ENCODE measurements at regions not wholly inside any gene's neighbourhood (a gene's known extent, or its start where the extent isn't known, plus 50 kb on each side); places are given as distances from the start of the nearest gene placed in this dataset.

GRCh38 chr12:77347017-77347416, 281.6 kb upstream of the E2F7 start:
- no peaks in the 10 kb centered on the region for H3K36me3 ChIP-seq (ENCODE audit: control insufficient read depth, insufficient read depth, low read length)
- POLR2A ChIA-PET (ENCODE audit: unreplicated experiment) = no interaction called here
- no TSS peak for BruUV-seq (replicated peaks)

More at GRCh38 chr12:77347017-77347416, 281.6 kb upstream of the E2F7 start:
- Histone ChIP-seq H2AK9ac (replicated peaks; ENCODE audit: low read depth, low read length, poor library complexity) (no peak overlapping the region), H3K4ac (ENCODE audit: low read depth, low read length) (no peak overlapping the region), H4K8ac (ENCODE audit: low read depth in 2 of 2, low read length in 2 of 2) (no peak overlapping the region), H2BK20ac (ENCODE audit: low read depth, low read length) (no peak overlapping the region), H2BK5ac (ENCODE audit: low read depth, low read length, poor library complexity, severe bottlenecking) (no peak overlapping the region), H3K27me3 (ENCODE audit: control insufficient read depth, insufficient read depth, low read length) (peaks cover 3% of the 10 kb centered on the region), H3K79me1 (ENCODE audit: low read depth in 1 of 2, low read length in 2 of 2) (no peaks in the 10 kb centered on the region), H2BK120ac (ENCODE audit: low read depth, low read length) (no peak overlapping the region), H3K9me1 (ENCODE audit: insufficient read depth, low read length) (no peaks in the 10 kb centered on the region), H4K5ac (ENCODE audit: low read depth, low read length) (no peak overlapping the region), H3K4me3 (ENCODE audit: insufficient read depth, low read depth, low read length) (no peak overlapping the region), H3K9ac (ENCODE audit: low read depth, low read length) (no peak overlapping the region), H3K4me2 (ENCODE audit: low read depth, low read length) (no peak overlapping the region), H4K91ac (ENCODE audit: insufficient read depth, low read depth, low read length) (no peak overlapping the region), H3K23ac (ENCODE audit: low read depth, low read length) (no peak overlapping the region), H3K18ac (ENCODE audit: low read depth, low read length) (no peak overlapping the region), H3K56ac (ENCODE audit: extremely low read depth, insufficient read depth, low read length) (no peak overlapping the region), H3K4me1 (ENCODE audit: control insufficient read depth, insufficient read depth, low read length) (no peaks in the 10 kb centered on the region), H2AK5ac (ENCODE audit: low read depth, low read length) (no peak overlapping the region), H2AFZ (replicated peaks; ENCODE audit: low read length, poor library complexity) (no peak overlapping the region), H2BK15ac (ENCODE audit: low read depth, low read length) (no peak overlapping the region), H3K27ac (ENCODE audit: insufficient read depth, low read length) (no peak overlapping the region), H4K20me1 (ENCODE audit: insufficient read depth, low read length) (no peaks in the 10 kb centered on the region), H3K9me3 (ENCODE audit: control insufficient read depth, insufficient read depth, low read length) (no peaks in the 10 kb centered on the region), H3K14ac (replicated peaks; ENCODE audit: low read depth, low read length) (no peak overlapping the region)
- CTCF ChIA-PET = interaction anchor here (0.5 kb wide), 1 partner anchor 338 kb away, joined by 4 read pairs; no protein-coding TSS in a partner anchor
- TF ChIP-seq CEBPB (IDR thresholded peaks at IDR 0.05; ENCODE audit: low read depth, low read length) (no peak), RFX5 (IDR thresholded peaks at IDR 0.05; ENCODE audit: low read depth, low read length) (no peak)
- dilution Hi-C loops (cut with HindIII; ENCODE audit: low sequenced_read_pairs, unreplicated experiment) (no loop called here), intact Hi-C loops (cut with micrococcal nuclease) (no loop called here), in situ Hi-C loops (cut with MboI; ENCODE audit: low sequenced_read_pairs) (no loop called here)
- DNase-seq = no peak
- no peak for ATAC-seq (ENCODE audit: low read depth)
- no CpG with 5 or more reads among the region's 2 CpGs for WGBS, 2 experiments (ENCODE audit: extremely low coverage in 2 of 2, insufficient read length in 1 of 2)

Measured in IMR-90 (cell line).